ENCODE measurements at regions not wholly inside any gene's neighbourhood (a gene's known extent, or its start where the extent isn't known, plus 50 kb on each side); places are given as distances from the start of the nearest gene placed in this dataset.

GRCh38 chr5:110050640-110051345 lies 361.1 kb downstream of the MAN2A1 start:
- Mint-ChIP-seq H3K4me3 (no peak overlapping the region), H3K27ac (no peak overlapping the region), H3K9me3 (no peaks in the 10 kb centered on the region), H3K36me3 (ENCODE audit: insufficient read depth in 1 of 3, low read depth in 3 of 3) (no peaks in the 10 kb centered on the region), H3K27me3 (ENCODE audit: low read depth) (no peaks in the 10 kb centered on the region), H3K4me1 (peaks cover 22 to 25% of the 10 kb centered on the region in 2 experiments)
- Histone ChIP-seq H3T11ph (ENCODE audit: low read length) (no peak overlapping the region), H3K9ac (ENCODE audit: extremely low read depth, insufficient read length, low read length) (no peak overlapping the region), H3K18ac (ENCODE audit: insufficient read length, low read depth, low read length) (no peak overlapping the region), H3K79me2 (ENCODE audit: insufficient read depth, low read length) (no peaks in the 10 kb centered on the region), H3K4ac (ENCODE audit: low read depth, low read length) (no peak overlapping the region), H3K56ac (ENCODE audit: insufficient read length, low read depth, low read length) (no peak overlapping the region), H4K8ac (replicated peaks; ENCODE audit: insufficient read length, low read depth, low read length) (no peak overlapping the region), H2BK20ac (ENCODE audit: low read depth, low read length, poor library complexity, severe bottlenecking) (no peak overlapping the region), H3K27me3 (ENCODE audit: insufficient read depth, low read length) (no peaks in the 10 kb centered on the region), H2AFZ (ENCODE audit: low read length) (no peak overlapping the region), H4K20me1 (ENCODE audit: control insufficient read depth, insufficient read depth, insufficient read length) (no peaks in the 10 kb centered on the region), H2BK120ac (ENCODE audit: low read depth, low read length, poor library complexity, severe bottlenecking) (no peak overlapping the region), H2BK12ac (ENCODE audit: insufficient read length, low read depth, low read length) (no peak overlapping the region), H4K91ac (ENCODE audit: insufficient read length, low read depth, low read length) (no peak overlapping the region), H2BK15ac (ENCODE audit: low read depth, low read length) (no peak overlapping the region), H2BK5ac (ENCODE audit: insufficient read length, low read length) (no peak overlapping the region), H4K5ac (ENCODE audit: insufficient read length, low read depth, low read length) (no peak overlapping the region), H3K27ac (ENCODE audit: insufficient read length, low read depth, low read length) (no peak overlapping the region), H3K14ac (ENCODE audit: insufficient read depth, low read length) (no peak overlapping the region), H2AK5ac (ENCODE audit: insufficient read length, low read length) (no peak overlapping the region), H3K79me1 (ENCODE audit: insufficient read depth, low read depth, low read length, poor library complexity, severe bottlenecking) (no peaks in the 10 kb centered on the region), H3K23ac (ENCODE audit: insufficient read length, low read depth, low read length) (no peak overlapping the region), H3K4me1 (ENCODE audit: insufficient read depth, low read length) (peaks cover 1% of the 10 kb centered on the region; the same call in 1 of the 2 replicates), H3K9me3 (ENCODE audit: control insufficient read depth, low read depth, low read length) (no peaks in the 10 kb centered on the region), H3K23me2 (ENCODE audit: insufficient read length, low read depth, low read length, poor library complexity, severe bottlenecking) (no peaks in the 10 kb centered on the region), H3K4me2 (ENCODE audit: insufficient read depth, insufficient read length, low read length) (no peak overlapping the region)
- TF ChIP-seq CTCF (conservative IDR thresholded peaks at IDR 0.05) = no peak
- WGBS (ENCODE audit: extremely low coverage, insufficient read length, low lambda C conversion rate) = no CpG with 5 or more reads among the region's 5 CpGs
- DNase-seq = no peak

Data from H9 (cell line).